ENCODE measurements at regions not wholly inside any gene's neighbourhood (a gene's known extent, or its start where the extent isn't known, plus 50 kb on each side); places are given as distances from the start of the nearest gene placed in this dataset.

- no peak overlapping the region for H3K4me3 ChIP-seq (ENCODE audit: low read length)
- intact Hi-C loops (cut with DNase I), result no loop called here
- no peaks in the 10 kb centered on the region for H3K27me3 ChIP-seq (ENCODE audit: control insufficient read depth, insufficient read depth)
- no peak for DNase-seq
- ATAC-seq, result no peak
- no peaks in the 10 kb centered on the region for H3K9me3 ChIP-seq (ENCODE audit: control insufficient read depth, low read length)
- H3K27ac ChIP-seq (ENCODE audit: low read length), result no peak overlapping the region
- H3K4me1 ChIP-seq (ENCODE audit: control insufficient read depth, insufficient read depth, low read length), result no peaks in the 10 kb centered on the region
Measured at GRCh38 chr2:19829672-19830071, 72.1 kb downstream of the TTC32 start.

- Histone ChIP-seq H3K27me3 (ENCODE audit: control insufficient read depth, insufficient read depth) (no peaks in the 10 kb centered on the region), H3K4me1 (ENCODE audit: control insufficient read depth, insufficient read depth, low read length) (no peaks in the 10 kb centered on the region), H3K9me3 (ENCODE audit: control insufficient read depth, low read length) (no peaks in the 10 kb centered on the region), H3K27ac (ENCODE audit: low read length) (no peak overlapping the region), H3K4me3 (ENCODE audit: low read length) (no peak overlapping the region)
- no peak for DNase-seq
- intact Hi-C loops (cut with DNase I), result no loop called here
- no peak for ATAC-seq
Measured at GRCh38 chr2:19826874-19827273, 74.9 kb downstream of the TTC32 start.

- no peak for DNase-seq
- ATAC-seq, result no peak
- intact Hi-C loops (cut with DNase I), result no loop called here
Measured at GRCh38 chr2:19823507-19823906, 78.3 kb downstream of the TTC32 start.

GRCh38 chr2:19819097-19820065 is 82.4 kb downstream of the TTC32 start:
- no peaks in the 10 kb centered on the region for H3K27me3 ChIP-seq (ENCODE audit: control insufficient read depth, insufficient read depth)
- H3K4me1 ChIP-seq (ENCODE audit: control insufficient read depth, insufficient read depth, low read length), result peaks cover 10% of the 10 kb centered on the region
- ATAC-seq, result peak; percentile 57 to 68
- peak in 1 of 3 donors; percentile 44 for DNase-seq
- 75% methylated on average over 8 of the region's 8 CpGs for WGBS
- H3K27ac ChIP-seq (ENCODE audit: low read length), result no peak overlapping the region
- H3K9me3 ChIP-seq (ENCODE audit: control insufficient read depth, low read length), result no peaks in the 10 kb centered on the region
- intact Hi-C loops (cut with DNase I), result no loop called here
- no peak overlapping the region for H3K4me3 ChIP-seq (ENCODE audit: low read length)

More at GRCh38 chr2:19823507-19823906, 78.3 kb downstream of the TTC32 start:
- H3K27ac ChIP-seq (ENCODE audit: low read length), result no peak overlapping the region
- no peaks in the 10 kb centered on the region for H3K27me3 ChIP-seq (ENCODE audit: control insufficient read depth, insufficient read depth)
- H3K4me3 ChIP-seq (ENCODE audit: low read length), result no peak overlapping the region
- H3K4me1 ChIP-seq (ENCODE audit: control insufficient read depth, insufficient read depth, low read length), result peaks cover 5% of the 10 kb centered on the region
- no peaks in the 10 kb centered on the region for H3K9me3 ChIP-seq (ENCODE audit: control insufficient read depth, low read length)

- H3K4me1 ChIP-seq (ENCODE audit: control insufficient read depth, insufficient read depth, low read length), result peaks cover 10% of the 10 kb centered on the region
- H3K9me3 ChIP-seq (ENCODE audit: control insufficient read depth, low read length), result no peaks in the 10 kb centered on the region
- ATAC-seq (peak; percentile 20 to 27), DNase-seq (no peak)
- 71% methylated on average over 3 of the region's 3 CpGs for WGBS
- H3K4me3 ChIP-seq (ENCODE audit: low read length), result no peak overlapping the region
- no peaks in the 10 kb centered on the region for H3K27me3 ChIP-seq (ENCODE audit: control insufficient read depth, insufficient read depth)
- H3K27ac ChIP-seq (ENCODE audit: low read length), result no peak overlapping the region
- intact Hi-C loops (cut with DNase I), result no loop called here
Measured at GRCh38 chr2:19818543-19818942, 83.2 kb downstream of the TTC32 start.

- H3K4me1 ChIP-seq (ENCODE audit: control insufficient read depth, insufficient read depth, low read length), result peaks cover 10% of the 10 kb centered on the region
Measured at GRCh38 chr2:19818039-19818438, 83.7 kb downstream of the TTC32 start.

GRCh38 chr2:19815746-19816145 is 86.0 kb downstream of the TTC32 start:
- no peaks in the 10 kb centered on the region for H3K27me3 ChIP-seq (ENCODE audit: control insufficient read depth, insufficient read depth)
- intact Hi-C loops (cut with DNase I), result no loop called here
- H3K4me3 ChIP-seq (ENCODE audit: low read length), result no peak overlapping the region
- 36% methylated on average over 1 of the region's 1 CpG for WGBS
- DNase-seq (no peak), ATAC-seq (no peak)
- peaks cover 10% of the 10 kb centered on the region for H3K4me1 ChIP-seq (ENCODE audit: control insufficient read depth, insufficient read depth, low read length)
- H3K9me3 ChIP-seq (ENCODE audit: control insufficient read depth, low read length), result no peaks in the 10 kb centered on the region
- H3K27ac ChIP-seq (ENCODE audit: low read length), result no peak overlapping the region

More at GRCh38 chr2:19818039-19818438, 83.7 kb downstream of the TTC32 start:
- ATAC-seq, result peak; percentile 74 to 82
- H3K27me3 ChIP-seq (ENCODE audit: control insufficient read depth, insufficient read depth), result no peaks in the 10 kb centered on the region
- peak in 2 of 3 donors; percentile 43 to 69 for DNase-seq
- H3K9me3 ChIP-seq (ENCODE audit: control insufficient read depth, low read length), result no peaks in the 10 kb centered on the region
- 50% methylated on average over 3 of the region's 3 CpGs for WGBS
- H3K4me3 ChIP-seq (ENCODE audit: low read length), result no peak overlapping the region
- intact Hi-C loops (cut with DNase I), result no loop called here
- no peak overlapping the region for H3K27ac ChIP-seq (ENCODE audit: low read length)

GRCh38 chr2:19812166-19812565 is 89.6 kb downstream of the TTC32 start:
- H3K4me3 ChIP-seq (ENCODE audit: low read length), result no peak overlapping the region
- H3K27me3 ChIP-seq (ENCODE audit: control insufficient read depth, insufficient read depth), result no peaks in the 10 kb centered on the region
- intact Hi-C loops (cut with DNase I), result no loop called here
- no peaks in the 10 kb centered on the region for H3K9me3 ChIP-seq (ENCODE audit: control insufficient read depth, low read length)
- no peak overlapping the region for H3K27ac ChIP-seq (ENCODE audit: low read length)
- H3K4me1 ChIP-seq (ENCODE audit: control insufficient read depth, insufficient read depth, low read length), result no peaks in the 10 kb centered on the region
- ATAC-seq (peak; percentile 25 to 80), DNase-seq (peak in 2 of 3 donors; percentile 77 to 86)
- 46% methylated on average over 5 of the region's 5 CpGs for WGBS

GRCh38 chr2:19811186-19811585 is 90.6 kb downstream of the TTC32 start:
- no peaks in the 10 kb centered on the region for H3K27me3 ChIP-seq (ENCODE audit: control insufficient read depth, insufficient read depth)
- no peaks in the 10 kb centered on the region for H3K4me1 ChIP-seq (ENCODE audit: control insufficient read depth, insufficient read depth, low read length)
- no peaks in the 10 kb centered on the region for H3K9me3 ChIP-seq (ENCODE audit: control insufficient read depth, low read length)
- DNase-seq (no peak), ATAC-seq (no peak)
- H3K4me3 ChIP-seq (ENCODE audit: low read length), result no peak overlapping the region
- H3K27ac ChIP-seq (ENCODE audit: low read length), result no peak overlapping the region
- 94% methylated on average over 6 of the region's 6 CpGs for WGBS
- intact Hi-C loops (cut with DNase I), result no loop called here

GRCh38 chr2:19810637-19811036 is 91.1 kb downstream of the TTC32 start:
- intact Hi-C loops (cut with DNase I), result no loop called here
- H3K27me3 ChIP-seq (ENCODE audit: control insufficient read depth, insufficient read depth), result no peaks in the 10 kb centered on the region
- 73% methylated on average over 2 of the region's 2 CpGs for WGBS
- DNase-seq, result peak; percentile 20 to 78 (median 65)
- H3K4me1 ChIP-seq (ENCODE audit: control insufficient read depth, insufficient read depth, low read length), result no peaks in the 10 kb centered on the region
- ATAC-seq, result peak; percentile 65 to 72
- H3K4me3 ChIP-seq (ENCODE audit: low read length), result no peak overlapping the region
- H3K27ac ChIP-seq (ENCODE audit: low read length), result no peak overlapping the region
- no peaks in the 10 kb centered on the region for H3K9me3 ChIP-seq (ENCODE audit: control insufficient read depth, low read length)

GRCh38 chr2:19810148-19810547 is 91.6 kb downstream of the TTC32 start:
- Histone ChIP-seq H3K27ac (ENCODE audit: low read length) (no peak overlapping the region), H3K9me3 (ENCODE audit: control insufficient read depth, low read length) (no peaks in the 10 kb centered on the region), H3K27me3 (ENCODE audit: control insufficient read depth, insufficient read depth) (no peaks in the 10 kb centered on the region), H3K4me1 (ENCODE audit: control insufficient read depth, insufficient read depth, low read length) (no peaks in the 10 kb centered on the region), H3K4me3 (ENCODE audit: low read length) (no peak overlapping the region)
- WGBS, result 89% methylated on average over 5 of the region's 5 CpGs
- DNase-seq, result no peak
- no peak for ATAC-seq
- intact Hi-C loops (cut with DNase I), result no loop called here

All from right cardiac atrium (tissue), 5 donors.